NOMO-1 (cell line): ENCODE measurements at regions not wholly inside any gene's neighbourhood (a gene's known extent, or its start where the extent isn't known, plus 50 kb on each side); places are given as distances from the start of the nearest gene placed in this dataset.

Experiments used
- DNase-seq, 2 experiments: peaks; one replicate each; lab custom pipeline; 2025; ENCODE audit not compliant: unreplicated experiment in 2 of 2; lab: John Stamatoyannopoulos, UW

DNA sequence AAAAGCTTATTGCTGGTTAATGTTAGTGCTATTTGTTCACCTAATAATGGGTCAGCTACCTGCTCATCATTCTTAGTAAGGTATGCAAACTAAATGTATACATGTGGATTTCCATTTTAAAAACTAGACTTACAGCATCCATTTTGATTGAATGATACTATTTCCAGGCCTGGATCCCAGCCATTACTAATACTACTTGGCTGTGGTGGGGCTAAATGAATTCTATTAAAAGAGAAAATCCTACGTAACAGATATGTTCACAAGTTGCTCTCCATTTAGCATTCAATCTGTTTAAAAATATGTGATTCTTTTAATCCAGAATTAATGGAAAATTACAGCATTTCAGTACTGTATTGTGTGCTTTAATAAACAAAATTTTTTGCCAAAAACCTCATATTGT is 169.4 kb upstream of the MIR17HG start:
- no peak for DNase-seq

DNA sequence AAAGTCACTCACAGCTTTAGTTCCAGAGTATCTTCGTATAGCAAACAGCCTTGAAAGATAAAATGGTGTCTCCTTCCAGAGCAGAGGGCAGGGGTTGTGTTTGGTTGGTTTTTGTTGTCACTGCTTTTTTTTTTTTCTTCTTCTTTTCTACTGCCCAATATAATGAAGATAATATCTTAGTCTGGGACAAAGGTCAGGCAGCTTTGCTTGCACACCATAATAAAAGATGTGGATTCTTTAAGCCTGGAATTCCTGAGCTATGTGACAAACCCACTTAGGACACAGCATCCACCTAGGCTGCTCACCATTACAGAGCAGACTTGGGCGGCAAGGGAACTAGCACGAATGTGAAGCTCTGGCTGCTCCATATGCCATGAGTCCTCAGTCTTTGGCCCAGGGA is 165.6 kb upstream of the MIR17HG start:
- no peak for DNase-seq

DNA sequence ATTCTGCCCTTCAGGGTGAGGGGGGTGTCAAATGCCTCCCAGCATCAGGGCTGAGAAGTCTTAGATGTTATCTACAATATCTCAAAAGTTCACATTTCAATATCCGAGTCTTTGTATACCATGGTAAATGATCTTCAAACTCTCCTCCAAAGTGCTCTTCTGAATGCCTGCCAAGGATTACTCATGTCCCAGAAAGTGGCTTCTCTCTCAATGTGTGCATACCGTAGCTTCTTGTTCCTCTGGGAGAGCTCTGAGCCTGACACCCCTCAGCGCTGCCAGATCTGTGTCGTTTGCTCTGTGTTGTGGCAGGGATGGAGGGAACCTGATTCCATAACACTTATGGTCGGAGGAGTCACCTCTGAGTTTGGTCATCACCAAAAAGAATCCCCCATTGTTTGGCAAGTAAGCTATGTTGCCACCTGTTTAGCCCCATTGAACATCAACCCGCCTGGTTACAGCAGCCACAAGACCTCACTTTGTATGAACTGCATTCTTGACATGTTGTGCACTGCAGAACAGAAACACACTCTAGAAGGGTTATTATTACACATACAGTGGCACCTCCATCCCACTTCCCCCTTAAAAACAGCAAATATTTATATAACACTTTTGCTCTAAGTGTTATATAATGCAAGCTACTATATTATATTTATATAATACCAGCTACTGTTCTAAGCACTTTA is 163.1 kb upstream of the MIR17HG start:
- no peak for DNase-seq

DNA sequence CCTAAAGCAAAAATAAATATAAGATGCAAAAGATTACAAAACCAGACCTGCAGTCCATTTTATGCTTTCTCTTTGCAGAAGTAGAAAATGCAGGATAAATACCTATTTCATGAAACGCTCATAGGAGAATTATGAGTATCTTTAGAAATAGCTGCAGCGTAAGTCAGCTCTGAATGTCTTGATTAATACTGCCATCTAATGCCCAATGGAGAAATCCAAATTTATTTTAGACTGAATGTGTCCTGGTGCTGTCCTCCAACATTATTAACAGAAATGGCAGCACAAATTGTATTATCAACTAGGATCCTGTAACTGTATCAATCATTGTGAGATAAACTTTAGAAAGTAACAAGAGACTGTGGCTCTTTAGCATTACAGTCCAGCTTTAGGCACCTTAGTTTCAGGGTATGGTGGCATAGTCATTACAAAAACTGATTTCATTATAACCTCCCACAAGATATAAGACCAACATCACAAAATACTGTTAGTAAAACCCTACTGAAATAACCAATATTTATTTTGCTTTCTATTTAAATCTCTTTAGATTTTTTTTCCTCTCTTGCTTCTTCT is 162.1 kb upstream of the MIR17HG start:
- DNase-seq = peak; percentile 53 to 79

DNA sequence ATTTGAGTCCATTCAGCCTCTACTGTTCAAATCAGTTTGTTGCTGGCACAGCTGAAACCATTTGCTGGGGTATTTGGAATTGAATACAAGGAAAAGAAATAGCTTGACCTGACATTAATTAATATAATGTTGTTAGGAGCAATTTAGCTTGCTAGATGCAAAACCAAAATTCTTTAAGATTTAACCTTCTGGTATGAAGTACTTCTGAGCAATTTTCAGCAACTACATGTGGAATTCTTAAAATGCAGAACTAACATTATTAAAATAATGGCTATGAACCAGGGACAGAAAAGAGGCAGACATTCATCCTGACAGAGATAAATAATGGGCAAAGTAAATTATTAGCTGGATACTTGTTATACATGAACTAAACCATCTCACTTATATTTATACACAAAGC is 160.0 kb upstream of the MIR17HG start:
- DNase-seq = no peak

DNA sequence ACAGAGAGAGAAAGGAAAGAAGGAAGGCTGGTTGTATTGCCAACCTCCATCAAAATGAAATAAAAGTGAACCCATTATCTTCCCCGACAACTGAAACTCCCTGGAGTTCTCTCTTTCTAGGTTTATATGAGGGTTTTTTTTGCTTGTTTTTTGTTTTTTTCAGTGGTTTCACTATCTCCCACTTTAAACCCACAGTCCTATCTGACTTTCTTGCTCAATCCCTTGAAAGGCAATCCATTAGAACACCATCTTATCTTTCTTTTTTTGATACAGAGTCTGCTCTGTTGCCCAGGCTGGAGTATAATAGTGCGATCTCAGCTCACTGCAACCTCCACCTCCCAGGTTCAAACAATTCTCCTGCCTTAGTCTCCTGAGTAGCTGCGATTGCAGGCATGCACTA is 158.0 kb upstream of the MIR17HG start:
- no peak for DNase-seq

DNA sequence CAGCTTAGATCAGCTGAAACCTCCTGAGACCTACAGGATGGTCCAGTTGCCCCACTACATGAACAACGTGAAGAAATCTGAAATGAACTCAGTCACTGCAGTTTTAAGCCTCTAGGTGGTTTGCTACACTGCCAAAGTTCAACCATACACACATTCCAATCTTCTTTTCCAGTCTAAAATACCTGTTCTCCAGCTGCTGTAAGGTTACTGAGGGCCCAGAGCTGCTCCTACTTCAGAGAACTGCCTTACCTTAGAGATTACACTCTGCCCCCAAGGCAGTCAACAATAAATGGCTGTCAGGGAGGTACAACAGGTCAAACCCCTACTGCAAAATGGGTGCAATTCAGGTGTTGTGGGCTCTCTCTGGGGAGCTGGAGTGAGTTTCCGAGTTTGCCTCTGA is 154.1 kb upstream of the MIR17HG start:
- DNase-seq = no peak

DNA sequence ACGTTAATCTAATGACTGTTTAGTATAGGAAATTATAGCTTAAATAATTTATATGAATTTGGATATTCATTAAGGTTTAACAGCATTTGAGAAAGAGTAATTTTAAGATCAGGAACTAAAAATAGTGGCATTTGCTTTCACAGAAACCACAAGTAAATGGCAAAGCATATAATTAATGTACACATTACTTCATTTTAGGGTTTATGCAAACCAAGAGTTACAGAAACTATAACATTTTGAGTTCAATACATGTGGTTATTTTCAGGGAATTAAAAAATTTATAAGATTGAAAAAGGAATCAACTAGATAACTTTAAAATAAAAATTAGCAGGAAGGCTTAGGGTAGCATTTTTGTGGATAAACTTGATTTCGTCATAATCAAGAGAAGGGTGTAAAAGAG is 151.7 kb upstream of the MIR17HG start:
- peak in 1 of 2 experiments; percentile 68 for DNase-seq

DNA sequence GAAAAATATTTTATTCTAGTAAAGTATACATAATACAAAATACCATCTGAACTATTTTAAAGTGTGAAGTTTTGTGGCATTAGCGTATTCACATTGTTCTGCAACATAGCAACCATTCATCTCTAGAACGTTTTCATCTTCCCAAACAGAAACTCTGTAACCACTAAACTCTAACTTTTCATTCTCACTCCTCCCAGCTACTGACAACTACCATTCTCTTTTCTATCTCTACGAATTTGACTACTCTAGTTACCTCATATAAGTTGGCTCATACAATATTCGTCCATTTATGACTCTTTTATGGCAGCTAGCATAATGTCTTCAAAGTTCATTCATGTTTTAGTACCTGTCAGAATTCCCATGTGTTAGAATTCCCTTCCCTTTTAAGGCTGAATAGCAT is 150.5 kb upstream of the MIR17HG start:
- no peak for DNase-seq

DNA sequence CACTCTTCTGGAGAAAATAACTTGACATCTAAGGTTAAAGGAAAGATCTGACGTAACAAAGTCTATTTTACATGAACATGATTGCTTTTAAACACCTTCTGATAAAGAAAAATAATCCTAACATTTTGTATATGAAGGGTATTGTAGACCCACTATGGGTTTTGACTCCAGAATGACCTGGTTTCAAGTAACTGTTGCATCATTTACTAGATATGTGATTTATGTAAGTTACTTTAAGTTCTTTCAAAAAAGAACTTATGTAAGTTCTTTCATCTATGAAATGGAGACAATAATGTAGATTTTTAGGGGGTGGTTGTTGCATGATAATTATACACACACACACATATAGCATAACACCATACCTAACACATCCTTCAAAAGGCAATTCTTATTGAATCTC is 147.6 kb upstream of the MIR17HG start:
- DNase-seq = no peak

DNA sequence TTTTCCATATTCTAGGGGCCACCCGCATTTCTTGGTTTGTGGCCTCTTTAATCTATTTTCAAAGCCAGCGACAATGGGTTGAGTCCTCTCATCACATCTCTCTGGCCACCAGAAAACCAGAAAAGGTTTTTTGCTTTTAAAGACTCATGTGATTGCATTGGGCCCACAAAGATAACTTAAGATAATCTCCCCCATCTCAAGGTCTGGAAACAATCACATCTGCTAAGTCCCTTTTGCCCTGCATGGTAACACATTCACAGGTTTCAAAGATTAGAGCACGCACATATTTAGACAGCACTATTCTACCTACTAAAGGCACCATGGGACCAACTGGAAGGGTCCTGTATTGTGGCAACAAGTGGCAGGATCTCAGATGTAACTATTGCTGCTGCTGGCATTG is 147.0 kb upstream of the MIR17HG start:
- DNase-seq = no peak

DNA sequence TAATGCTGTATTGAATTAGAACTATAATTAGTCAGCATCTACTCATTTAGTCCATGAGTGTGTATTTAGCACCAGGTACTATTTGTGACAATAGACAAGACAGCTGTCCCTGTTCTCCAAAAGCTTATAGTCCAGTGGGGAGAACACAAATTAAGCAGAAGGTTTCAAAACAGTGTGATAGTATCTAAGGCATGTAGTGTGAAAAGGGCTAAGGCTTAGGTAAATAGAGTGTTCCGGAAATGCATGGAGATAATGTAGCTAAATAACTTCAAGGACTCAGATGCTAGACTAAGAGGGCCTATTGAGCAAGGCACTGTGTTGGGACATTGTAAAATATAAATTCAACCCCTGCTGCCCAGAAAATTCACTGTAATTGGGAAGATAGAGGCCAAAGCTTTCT is 144.1 kb upstream of the MIR17HG start:
- no peak for DNase-seq

DNA sequence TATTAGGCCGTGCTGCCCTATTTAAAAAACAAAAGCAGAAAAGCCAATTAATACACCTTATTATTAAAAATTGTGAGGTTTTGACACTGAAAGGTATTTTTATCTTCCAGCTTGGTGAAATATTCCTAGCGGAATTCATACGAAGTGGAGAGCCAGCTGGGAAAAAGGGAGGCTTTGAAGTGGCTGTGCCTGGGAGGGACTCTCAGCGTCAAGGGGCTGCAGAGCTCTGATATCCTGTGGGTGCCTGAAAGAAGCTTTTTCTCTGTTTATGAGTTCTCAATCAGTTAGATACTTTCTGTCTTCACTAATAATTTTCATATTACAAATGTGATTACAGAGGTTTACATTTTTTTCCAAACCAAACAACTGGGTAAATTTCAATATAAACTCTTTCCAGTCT is 140.2 kb upstream of the MIR17HG start:
- DNase-seq = no peak

DNA sequence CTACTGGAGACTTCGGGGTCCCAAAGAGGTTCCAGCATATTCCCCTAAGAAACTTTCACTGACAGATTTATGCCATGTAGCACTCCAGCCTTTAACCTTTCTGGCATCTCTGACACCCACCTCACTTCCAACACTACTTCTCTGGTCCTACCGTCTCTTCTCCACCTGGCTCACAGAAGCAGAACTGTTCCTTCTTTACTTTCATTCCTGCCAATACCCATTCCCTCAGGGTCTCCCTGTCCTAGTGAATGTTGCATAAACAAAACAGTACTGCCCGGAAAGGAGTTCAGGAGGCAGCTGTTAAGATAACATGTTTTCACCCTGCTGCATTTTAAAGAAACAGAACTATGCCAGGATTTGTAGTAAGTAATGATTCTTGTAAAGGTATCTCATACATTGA is 136.0 kb upstream of the MIR17HG start:
- DNase-seq = no peak

DNA sequence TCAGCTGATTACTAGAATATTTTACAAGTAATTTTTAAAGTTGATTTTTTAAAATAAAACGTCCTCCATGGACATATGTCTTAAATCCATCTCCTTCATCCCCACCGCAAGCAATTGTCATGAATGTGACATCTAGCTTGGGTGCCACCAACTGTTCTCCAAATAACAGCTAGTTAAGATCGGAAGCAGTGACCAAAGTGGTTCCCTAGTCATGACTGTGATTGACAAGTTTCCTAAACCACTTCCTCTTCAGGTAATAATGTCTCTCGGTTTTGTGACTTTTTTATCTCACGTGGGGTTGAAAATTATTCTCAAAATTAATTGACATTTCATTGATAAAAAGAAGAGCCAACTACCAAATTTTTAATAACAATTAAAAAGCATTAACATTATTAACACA is 135.3 kb upstream of the MIR17HG start:
- peak; percentile 61 to 90 for DNase-seq

DNA sequence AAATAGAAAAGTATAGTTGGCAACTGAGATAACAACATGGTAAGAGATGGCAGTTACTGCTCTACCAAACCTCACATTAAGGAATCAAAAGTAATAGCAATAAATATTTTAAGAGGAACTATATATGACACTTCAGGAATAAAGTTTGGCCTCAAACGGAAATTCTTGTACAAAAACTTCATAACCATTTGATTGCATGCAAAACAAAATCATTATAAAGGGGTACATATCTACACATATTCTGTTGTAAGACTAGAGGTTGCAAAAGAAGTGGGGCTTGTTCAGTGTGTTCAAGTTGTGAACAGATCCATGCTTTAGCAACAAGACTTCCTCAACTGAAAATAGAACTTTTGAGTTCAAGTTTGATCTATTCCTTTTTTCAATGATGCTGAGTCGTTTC is 133.5 kb upstream of the MIR17HG start:
- DNase-seq = peak; percentile 96 to 100

DNA sequence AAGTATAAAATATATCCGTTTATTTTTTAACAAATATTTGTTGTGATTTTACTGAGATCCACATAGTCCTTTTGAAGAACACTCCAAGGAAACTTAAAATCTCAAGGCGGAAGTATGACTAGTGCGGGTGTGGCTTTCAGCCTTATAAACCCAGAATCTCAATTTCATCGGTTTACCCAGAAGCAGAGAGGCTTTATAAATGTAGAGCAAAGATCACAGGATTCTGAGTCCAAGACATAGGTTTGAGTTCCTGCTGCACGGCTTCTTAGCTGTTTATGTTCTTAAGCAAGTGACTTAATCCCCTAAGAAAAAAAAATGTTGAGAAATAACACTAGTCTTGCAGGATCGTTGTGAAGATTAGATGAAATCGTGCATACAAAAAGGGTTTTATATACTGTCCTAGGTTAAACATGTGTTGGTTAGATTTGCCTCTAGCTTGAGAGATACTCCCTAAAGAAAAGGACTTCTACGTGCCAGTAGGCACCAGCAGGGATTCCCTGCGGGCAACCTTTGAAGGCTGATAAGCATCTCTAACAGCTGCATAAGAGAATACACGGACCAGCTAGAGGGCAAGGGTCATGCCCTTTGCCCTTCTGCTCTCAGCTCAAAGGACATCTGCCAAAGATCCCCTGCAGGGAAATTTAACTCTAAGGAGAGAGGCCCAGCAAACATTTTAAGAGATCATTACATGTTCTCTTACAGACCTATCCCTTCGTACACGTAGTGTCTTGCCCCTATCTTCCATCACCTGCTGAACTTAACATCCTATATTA is 130.4 kb upstream of the MIR17HG start:
- DNase-seq = peak; percentile 66 to 74

DNA sequence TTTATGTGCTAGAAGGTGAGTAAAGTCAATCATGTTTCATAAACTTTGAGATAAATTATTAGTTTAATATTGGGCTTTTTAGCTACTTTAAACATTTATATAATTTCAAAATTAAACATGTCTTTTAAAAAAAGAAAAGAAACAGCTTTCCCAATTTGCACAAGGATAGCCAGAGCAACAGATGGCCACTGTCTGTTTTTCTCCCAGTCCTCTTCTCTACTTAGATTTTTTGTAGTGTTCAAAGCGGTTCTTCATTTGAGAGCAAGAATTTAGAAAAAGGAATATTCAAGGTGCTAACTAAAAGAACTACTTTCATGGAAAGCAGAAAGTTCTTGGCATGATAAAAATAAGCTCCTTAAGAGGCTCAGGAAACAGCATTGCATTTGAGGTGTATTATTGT is 128.3 kb upstream of the MIR17HG start:
- DNase-seq = no peak

DNA sequence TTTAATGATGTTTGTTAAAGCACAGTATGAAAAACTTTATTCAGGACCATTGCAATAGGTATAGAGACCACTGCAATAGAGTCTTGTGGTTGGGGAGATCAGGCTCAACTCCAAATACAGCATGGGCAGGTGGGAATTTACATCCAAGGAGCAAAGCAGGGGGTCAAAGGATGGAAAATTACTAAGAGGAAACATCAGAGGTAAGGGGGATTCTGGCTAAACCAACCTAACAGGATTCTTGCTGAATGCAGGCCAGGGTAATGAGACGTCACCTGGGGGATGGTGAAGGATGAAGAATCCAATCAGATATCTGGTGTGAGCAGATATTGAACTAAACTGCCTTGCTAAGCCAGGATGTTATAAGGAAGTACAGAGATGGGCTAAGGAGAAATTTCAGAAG is 126.6 kb upstream of the MIR17HG start:
- no peak for DNase-seq

DNA sequence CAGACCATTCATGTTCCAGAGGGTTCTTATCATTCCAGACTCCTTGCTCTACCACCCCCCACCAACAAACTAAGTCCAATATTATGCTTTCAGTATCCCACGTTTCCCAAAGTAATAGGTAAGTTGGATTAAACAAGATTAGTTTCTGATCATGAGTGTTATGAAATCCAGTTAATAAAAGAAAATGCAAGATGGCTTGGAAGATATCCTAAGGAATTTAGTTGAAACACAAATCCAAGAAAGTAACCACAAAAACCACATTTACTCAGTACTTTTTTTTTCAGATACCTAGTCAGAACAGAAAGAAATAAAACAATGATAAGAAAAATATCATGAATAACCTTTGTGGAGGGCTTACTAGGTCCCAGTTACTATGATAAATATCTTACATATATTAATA is 119.4 kb upstream of the MIR17HG start:
- DNase-seq = no peak

DNA sequence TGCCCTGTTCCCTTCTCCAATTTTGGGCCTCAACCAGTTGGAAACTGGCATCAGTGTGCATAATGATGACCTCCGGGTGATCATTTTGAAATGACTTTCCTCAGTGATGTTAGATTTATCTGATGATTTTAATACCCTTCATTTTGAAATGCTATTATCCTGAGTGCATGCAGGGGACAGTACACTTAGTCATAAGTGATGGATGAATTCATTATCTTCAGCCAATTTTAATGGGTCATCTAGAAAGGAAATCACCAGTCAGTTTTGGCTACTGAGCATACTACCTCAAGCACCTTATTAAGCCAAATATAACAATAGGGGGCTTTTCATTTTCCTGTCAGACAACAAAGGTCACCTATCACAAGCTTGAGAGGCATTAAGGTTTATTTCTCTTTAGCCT is 118.5 kb upstream of the MIR17HG start:
- no peak for DNase-seq

DNA sequence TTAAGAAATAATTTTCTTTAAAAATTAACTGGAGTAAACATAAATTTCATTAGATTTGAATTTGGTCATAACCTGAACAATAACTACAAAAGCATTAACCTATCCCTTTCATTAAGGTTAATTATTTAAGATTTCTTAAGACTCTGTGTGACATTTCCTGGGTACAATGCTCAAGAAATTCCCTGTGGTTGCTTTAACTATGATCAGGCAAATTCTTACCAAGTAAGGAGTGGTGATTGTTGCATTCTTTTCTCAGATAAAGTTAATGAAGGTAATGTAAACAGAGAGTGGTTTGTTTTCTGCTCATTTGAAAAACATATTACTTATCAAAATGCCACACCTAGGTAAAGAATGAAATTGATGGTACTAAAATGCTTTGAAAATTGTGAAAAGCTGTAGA is 114.8 kb upstream of the MIR17HG start:
- DNase-seq = no peak
